ENCODE measurements at regions not wholly inside any gene's neighbourhood (a gene's known extent, or its start where the extent isn't known, plus 50 kb on each side); places are given as distances from the start of the nearest gene placed in this dataset.
A peak's percentile ranks its signal among the peaks of the same experiment; 100 is the strongest.

GRCh38 chr2:144152817-144153271 is 367.1 kb downstream of the ZEB2 start:
- peak; percentile 94 for DNase-seq

DNA sequence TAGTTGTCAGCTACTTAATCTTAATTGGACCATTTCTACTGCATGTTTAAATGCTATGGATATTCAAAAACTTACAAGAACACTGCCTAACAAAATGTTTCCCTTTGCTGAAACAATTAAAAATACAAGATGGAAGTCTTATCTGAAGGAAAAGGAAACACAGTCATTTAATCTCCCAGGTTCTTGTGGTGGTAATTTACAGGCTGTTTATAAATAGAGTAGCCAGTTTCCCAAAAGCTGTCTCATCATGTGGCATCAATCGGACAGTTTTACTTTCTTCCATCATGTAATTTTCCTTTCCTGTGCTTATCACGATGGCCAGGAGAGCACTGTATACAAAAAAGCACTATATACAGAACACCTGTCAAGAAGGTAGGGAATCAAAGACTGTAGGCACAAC is 368.1 kb downstream of the ZEB2 start:
- DNase-seq: peak; percentile 75

- DNase-seq: peak; percentile 92
Observed at GRCh38 chr2:144151405-144151804, 368.5 kb downstream of the ZEB2 start.

GRCh38 chr2:144147356-144147755 is 372.6 kb downstream of the ZEB2 start:
- no peak for DNase-seq

- DNase-seq: no peak
Observed at GRCh38 chr2:144146876-144147275, 373.0 kb downstream of the ZEB2 start.

DNA sequence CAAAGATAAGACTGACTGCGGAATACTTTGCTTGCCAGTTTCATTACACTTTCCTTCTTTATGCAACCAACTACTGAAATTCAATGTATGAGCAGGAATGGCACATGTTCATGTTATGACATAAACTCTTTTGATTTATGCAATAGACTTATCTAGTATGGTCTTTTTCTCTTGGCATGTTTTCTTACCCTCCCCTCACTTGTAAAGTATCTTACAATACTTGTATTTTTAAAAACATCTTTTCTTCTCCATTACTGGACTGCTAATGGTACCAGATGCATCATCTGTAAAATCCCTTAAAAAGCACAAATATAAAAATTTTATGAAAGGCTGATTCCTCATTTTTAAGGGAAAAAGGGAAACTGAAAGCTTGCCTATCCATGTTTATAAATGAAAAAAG is 373.8 kb downstream of the ZEB2 start:
- DNase-seq: peak; percentile 51

- DNase-seq: peak; percentile 83
Observed at GRCh38 chr2:144143294-144144151, 376.4 kb downstream of the ZEB2 start.

DNA sequence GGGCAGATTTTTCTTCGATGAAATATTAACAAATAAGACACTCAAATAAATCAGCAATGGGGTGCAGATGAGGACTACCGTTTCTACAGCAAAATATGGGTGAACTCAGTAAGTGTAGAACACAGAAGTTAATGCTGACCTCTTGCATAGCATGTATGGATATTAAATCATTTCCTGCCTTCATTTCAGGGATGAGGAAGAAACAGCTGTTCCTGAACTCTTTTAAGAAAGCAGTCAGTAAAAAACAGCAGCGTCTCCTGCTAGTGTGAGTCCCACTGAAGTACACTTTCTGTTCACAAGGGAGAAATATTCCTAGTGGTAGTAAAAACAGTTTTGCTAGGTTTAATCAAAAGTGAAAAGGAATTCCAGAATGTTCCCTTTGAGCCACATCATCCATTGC is 379.0 kb downstream of the ZEB2 start:
- DNase-seq: no peak

DNA sequence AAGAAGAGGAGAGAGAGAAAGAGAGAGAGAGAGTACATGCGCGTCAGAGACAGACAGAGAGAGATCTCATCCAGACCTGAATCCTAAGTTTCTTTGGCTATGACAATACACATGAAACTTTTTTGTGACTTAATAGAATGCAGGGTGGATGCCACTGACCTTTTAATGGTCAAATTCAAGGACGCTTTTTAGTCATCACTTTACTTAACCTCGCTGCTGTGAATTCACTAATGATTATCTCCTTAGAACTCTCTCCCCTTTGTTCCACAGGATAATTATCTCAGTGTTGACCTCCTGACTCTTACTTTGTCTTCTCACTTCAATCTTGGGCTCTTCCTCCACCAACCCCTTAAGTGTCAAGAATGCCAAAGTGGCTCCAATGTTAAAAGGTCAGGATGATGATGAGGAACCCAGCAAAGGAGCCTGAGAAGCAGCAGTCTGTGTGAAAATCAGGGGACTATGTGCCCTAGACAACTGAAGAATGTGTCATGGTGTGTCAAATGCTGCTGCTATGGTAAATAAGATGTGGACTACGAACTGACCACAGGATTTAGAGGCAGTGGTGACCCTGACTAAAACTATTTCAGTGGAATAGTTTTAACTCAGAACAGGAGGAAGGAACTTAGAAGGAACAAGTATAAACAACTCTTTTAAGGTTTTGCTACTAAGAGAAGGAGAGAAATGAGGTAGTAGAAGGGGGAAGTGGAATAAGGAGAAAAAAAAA is 382.1 kb downstream of the ZEB2 start:
- DNase-seq: no peak

DNA sequence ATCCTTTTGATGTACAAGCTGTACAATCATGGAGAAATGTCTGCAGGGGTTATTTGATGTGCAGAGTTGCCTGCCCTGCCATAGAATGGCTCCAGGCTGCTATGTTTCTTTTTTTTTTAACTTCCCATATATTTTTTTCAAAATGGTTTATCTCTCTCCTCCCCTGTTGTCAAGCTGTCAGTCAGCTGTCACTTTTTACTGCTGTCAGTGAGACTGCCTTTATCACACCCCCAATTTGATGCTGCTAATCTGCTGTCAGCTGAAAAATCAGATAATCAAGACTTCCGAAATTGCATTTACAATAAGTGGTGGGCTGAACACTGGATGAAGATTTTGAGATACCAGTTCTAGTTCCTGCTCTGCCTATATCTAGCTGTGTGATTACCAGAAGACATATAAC is 382.6 kb downstream of the ZEB2 start:
- no peak for DNase-seq

DNA sequence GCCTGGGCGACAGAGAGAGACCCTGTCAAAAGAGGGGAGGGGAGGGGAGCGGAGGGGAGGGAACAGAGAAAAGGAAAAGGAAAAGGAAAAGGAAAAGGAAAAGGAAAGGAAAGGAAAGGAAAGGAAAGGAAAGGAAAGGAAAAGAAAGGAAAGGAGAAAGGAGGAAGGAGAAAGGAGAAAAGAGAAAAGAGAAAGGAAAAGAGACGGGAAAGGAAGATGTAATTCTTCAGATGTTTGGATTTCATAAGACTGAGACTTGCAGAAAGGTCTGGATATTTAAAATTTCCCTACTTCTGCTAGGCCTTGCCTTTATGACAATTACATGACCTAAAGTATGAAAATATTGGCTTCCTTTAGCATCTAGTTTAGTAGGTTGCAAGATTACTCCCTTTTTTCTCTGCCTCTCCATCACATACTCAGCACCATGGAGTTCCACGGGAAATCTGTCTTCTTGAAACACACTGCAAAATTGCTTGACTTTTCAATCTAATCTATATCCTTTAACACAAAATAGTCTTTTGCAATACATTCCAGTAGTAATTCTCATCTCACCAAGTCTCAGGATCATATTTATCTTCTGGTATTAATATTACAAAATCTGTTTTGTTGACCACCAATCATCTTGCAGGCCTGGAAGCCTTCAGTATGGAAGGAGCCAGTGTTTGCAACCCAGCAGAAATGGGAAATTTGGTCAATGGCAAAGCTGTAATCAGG is 383.5 kb downstream of the ZEB2 start:
- no peak for DNase-seq

DNA sequence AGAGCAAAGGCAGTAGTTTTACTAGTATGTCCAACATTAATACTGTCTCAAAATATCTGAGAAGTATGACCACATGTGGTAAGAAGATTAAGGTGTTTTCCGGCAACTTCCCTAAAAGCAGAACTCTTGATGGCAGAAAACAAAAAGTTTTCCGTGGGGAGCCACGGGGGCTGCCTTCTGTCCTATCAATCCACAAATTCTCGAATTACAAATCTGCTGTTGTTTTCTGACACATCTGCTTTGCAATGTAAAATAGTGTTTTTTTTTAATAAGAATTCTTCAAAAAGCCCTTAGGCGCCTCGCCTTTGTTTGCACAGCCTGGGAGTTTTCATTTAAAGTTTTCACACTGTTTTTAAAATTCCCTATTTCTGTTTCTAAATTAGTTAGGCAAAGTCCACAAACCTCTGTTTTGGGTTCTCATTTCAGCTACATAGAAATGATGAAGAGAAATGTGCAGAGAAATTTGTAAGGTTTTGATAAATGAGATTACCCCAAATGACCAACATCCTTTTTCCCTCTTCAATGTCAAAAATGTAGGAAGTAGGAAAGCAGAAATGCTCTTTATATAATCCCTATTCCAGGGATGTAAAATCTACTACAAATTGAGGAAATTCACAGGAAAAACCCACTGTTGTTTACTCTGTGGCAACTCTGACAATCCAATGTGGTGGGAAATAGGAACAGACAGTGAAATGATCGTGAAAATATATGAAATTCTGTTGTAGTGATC is 385.8 kb downstream of the ZEB2 start:
- peak; percentile 83 for DNase-seq

DNA sequence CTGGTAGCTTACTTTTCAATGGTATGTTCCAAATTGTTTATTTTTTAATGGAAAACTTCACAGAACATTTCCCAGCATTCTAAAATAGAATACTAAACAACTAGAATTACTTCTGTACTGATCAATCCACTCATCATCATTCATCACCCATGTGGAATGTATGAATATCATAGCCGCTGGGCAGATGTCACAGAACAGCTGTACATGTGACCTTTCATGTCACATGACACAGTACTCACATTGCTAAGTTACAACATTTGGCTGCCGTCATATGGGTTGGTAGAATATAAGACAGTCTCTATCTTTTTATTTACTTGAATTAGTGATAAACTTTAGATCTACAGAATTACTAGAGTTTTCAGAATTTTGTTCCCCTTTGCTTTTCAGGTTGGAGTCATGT is 387.6 kb downstream of the ZEB2 start:
- no peak for DNase-seq

DNA sequence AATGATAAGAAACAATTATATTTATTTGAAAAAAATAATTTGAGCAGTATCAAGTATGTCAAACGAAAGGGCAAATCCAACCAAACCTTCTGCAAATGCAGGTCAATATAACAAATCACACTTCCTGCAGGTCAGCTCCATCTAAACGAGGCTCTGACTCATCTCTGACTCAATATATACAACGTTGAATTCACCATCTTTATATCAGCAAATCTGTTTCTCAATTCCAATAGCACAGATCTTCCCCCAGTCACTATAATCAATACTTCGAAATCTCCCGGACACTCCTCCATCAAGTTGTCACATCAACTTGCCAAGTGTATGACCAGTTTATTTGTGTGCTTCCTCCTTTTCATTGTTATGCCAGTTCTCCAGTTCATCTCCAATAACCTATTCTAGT is 388.9 kb downstream of the ZEB2 start:
- DNase-seq: no peak

DNA sequence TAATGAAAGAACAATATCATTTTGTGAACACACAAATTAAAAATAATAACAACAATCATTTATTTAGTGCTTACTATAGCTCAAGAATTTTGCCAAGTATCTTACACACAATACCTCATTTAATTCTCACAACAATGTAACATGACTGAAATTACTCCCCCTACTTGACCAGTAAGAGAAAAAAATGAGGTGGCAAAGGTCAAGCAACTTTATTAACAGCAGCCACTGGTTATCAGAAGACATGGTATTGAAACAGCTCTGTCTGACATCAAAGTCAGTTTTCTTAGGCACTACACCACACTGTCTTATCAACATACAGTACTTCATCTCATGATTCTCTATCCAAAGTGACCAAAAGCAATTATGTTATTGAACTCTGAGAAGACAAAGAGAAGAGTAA is 389.4 kb downstream of the ZEB2 start:
- no peak for DNase-seq

- no peak for DNase-seq
Observed at GRCh38 chr2:144128130-144128746, 391.7 kb downstream of the ZEB2 start.

- no peak for DNase-seq
Observed at GRCh38 chr2:144127693-144128092, 392.2 kb downstream of the ZEB2 start.

DNA sequence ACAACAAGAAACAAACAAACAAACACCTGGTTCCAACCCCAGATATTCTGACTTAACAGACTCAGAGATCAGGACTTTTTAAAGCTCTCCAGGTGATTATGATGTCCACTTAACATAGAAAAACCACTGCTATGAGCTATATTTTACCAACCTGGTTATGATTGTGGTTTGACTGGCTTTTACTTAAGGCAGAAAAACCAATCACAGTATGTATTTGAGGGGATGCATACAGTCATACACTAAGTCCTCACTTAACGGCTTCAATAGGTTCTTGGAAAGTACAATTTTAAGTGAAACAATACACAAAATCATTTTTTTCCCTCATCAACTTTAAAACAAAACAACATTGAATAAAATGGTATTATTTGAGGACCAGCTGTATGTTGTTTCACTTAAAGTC is 393.6 kb downstream of the ZEB2 start:
- DNase-seq: no peak

GRCh38 chr2:144125751-144126150 is 394.2 kb downstream of the ZEB2 start:
- no peak for DNase-seq

GRCh38 chr2:144124882-144125281 is 395.0 kb downstream of the ZEB2 start:
- DNase-seq: no peak

DNA sequence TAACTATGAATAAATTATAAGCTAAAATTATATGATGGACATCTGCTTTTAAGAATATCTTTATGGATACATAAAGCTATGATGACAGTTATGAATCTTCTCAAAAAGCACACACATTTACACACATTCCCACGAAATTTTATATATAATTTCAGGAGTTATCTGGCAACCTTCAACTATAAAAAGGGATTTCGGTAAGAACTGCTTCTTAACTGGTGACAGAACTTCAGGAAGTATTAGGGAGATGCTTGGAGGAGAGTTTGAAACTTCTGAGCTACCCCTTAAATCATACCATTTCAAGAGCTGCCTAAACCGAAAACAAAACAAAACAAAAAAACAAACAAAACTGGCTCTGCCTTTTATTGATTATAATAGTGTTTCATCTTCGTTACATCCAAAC is 399.4 kb downstream of the ZEB2 start:
- DNase-seq: no peak

GRCh38 chr2:144117086-144117485 is 402.8 kb downstream of the ZEB2 start:
- peak; percentile 10 for DNase-seq
